ENCODE measurements at regions not wholly inside any gene's neighbourhood (a gene's known extent, or its start where the extent isn't known, plus 50 kb on each side); places are given as distances from the start of the nearest gene placed in this dataset.

DNA sequence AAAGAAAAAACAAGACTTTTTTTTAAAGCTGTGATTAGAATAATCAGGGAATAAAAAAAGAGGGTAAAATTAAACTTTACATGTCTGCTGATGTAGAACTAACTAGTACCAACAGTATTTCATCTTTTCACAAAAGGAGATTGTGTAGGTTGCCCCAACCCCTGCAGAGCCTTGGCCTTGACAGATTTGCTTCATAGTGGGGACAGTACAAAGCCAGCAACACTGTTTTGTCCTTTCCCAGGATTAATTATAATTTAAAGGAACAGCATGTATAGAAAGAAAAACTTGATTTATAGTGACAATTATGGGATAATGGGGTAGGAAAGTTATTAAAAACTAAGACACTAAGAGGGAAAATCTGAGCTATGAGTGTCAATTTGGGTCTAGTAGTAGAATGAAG is 604.0 kb downstream of the GALC start:
- Histone ChIP-seq H3K4me1 (ENCODE audit: control insufficient read depth, insufficient read depth, low read length) (no peaks in the 10 kb centered on the region), H3K4me3 (ENCODE audit: low read length) (no peak overlapping the region), H3K36me3 (ENCODE audit: control insufficient read depth, insufficient read depth, low read length) (no peaks in the 10 kb centered on the region), H3K9me3 (ENCODE audit: control insufficient read depth, insufficient read depth, low read length) (peaks cover 5% of the 10 kb centered on the region), H3K27ac (ENCODE audit: low read length) (no peak overlapping the region), H3K27me3 (ENCODE audit: control insufficient read depth, insufficient read depth, low read length) (no peaks in the 10 kb centered on the region)
- TF ChIP-seq, protein P1, sequence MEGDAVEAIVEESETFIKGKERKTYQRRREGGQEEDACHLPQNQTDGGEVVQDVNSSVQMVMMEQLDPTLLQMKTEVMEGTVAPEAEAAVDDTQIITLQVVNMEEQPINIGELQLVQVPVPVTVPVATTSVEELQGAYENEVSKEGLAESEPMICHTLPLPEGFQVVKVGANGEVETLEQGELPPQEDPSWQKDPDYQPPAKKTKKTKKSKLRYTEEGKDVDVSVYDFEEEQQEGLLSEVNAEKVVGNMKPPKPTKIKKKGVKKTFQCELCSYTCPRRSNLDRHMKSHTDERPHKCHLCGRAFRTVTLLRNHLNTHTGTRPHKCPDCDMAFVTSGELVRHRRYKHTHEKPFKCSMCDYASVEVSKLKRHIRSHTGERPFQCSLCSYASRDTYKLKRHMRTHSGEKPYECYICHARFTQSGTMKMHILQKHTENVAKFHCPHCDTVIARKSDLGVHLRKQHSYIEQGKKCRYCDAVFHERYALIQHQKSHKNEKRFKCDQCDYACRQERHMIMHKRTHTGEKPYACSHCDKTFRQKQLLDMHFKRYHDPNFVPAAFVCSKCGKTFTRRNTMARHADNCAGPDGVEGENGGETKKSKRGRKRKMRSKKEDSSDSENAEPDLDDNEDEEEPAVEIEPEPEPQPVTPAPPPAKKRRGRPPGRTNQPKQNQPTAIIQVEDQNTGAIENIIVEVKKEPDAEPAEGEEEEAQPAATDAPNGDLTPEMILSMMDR (IDR thresholded peaks at IDR 0.05) = no peak
- no peak for ATAC-seq
- Mint-ChIP-seq H3K4me1 (no peaks in the 10 kb centered on the region), H3K36me3 (peaks cover 7% of the 10 kb centered on the region), H3K27me3 (ENCODE audit: low read depth in 2 of 2) (no peaks in the 10 kb centered on the region), H3K27ac (no peak overlapping the region), H3K4me3 (no peak overlapping the region), H3K9me3 (peaks cover 11 to 14% of the 10 kb centered on the region in 2 donors)
- intact Hi-C loops (cut with micrococcal nuclease) = no loop called here
- DNase-seq = no peak

DNA sequence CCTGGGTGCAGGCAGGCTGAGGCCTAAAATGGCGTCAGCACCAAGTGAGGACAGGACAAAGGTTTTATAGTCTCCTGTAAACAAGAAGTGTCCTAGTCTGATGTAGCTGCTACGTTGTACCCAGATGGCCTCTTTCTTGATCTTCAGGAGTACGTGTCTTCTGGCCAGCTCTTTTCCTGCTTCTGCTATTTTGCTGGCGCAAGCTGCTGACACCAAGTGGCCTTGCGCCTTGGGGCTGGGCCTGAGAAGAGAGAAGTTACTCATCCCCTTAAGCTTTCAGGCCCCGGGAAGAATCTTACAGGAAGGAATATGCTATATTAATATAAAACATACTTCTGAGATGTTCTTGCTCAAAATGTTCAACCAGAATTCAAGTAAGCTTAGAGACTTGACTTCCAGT is 605.2 kb downstream of the GALC start:
- no peaks in the 10 kb centered on the region for H3K27me3 Mint-ChIP-seq (ENCODE audit: low read depth in 2 of 2)
- no peak overlapping the region for H3K27ac Mint-ChIP-seq
- intact Hi-C loops (cut with micrococcal nuclease) = no loop called here
- 87% methylated on average over 5 of the region's 6 CpGs for WGBS (ENCODE audit: insufficient coverage)
- H3K4me1 Mint-ChIP-seq = no peaks in the 10 kb centered on the region
- H3K27me3 ChIP-seq (ENCODE audit: control insufficient read depth, insufficient read depth, low read length) = no peaks in the 10 kb centered on the region
- ATAC-seq (no peak), DNase-seq (no peak)
- no peak overlapping the region for H3K4me3 ChIP-seq (ENCODE audit: low read length)
- H3K9me3 Mint-ChIP-seq = peaks cover 15 to 25% of the 10 kb centered on the region in 2 donors
- no peak overlapping the region for H3K4me3 Mint-ChIP-seq
- H3K9me3 ChIP-seq (ENCODE audit: control insufficient read depth, insufficient read depth, low read length) = peaks cover 5% of the 10 kb centered on the region
- no peaks in the 10 kb centered on the region for H3K4me1 ChIP-seq (ENCODE audit: control insufficient read depth, insufficient read depth, low read length)
- H3K36me3 ChIP-seq (ENCODE audit: control insufficient read depth, insufficient read depth, low read length) = no peaks in the 10 kb centered on the region
- no peaks in the 10 kb centered on the region for H3K36me3 Mint-ChIP-seq
- TF ChIP-seq, protein P1 (IDR thresholded peaks at IDR 0.05) = no peak
- H3K27ac ChIP-seq (ENCODE audit: low read length) = no peak overlapping the region

DNA sequence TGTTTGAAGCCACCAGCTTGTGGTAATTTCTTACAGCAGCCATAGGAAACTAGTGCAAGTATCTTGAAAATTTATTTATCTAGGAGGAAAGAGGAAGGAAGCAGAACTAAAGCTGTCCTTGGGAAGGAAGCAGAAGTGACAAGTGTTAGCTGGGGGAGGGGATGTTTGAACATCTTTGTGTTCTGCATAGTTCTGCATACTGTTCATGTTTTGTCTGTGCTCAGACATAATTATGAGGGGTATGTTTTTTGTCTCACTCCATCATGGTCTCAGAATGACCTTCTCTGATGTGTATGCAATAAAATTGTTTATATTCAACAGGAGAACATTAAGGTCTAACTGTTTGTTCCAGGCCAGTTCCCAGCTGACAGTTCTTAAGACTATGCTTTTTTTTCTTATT is 606.5 kb downstream of the GALC start:
- peaks cover 16 to 29% of the 10 kb centered on the region in 2 donors for H3K9me3 Mint-ChIP-seq
- intact Hi-C loops (cut with micrococcal nuclease) = no loop called here
- H3K27me3 Mint-ChIP-seq (ENCODE audit: low read depth in 2 of 2) = no peaks in the 10 kb centered on the region
- no peaks in the 10 kb centered on the region for H3K36me3 Mint-ChIP-seq
- H3K27me3 ChIP-seq (ENCODE audit: control insufficient read depth, insufficient read depth, low read length) = no peaks in the 10 kb centered on the region
- ATAC-seq (no peak), DNase-seq (no peak)
- H3K4me1 ChIP-seq (ENCODE audit: control insufficient read depth, insufficient read depth, low read length) = no peaks in the 10 kb centered on the region
- H3K4me3 Mint-ChIP-seq = no peak overlapping the region
- H3K36me3 ChIP-seq (ENCODE audit: control insufficient read depth, insufficient read depth, low read length) = no peaks in the 10 kb centered on the region
- H3K4me3 ChIP-seq (ENCODE audit: low read length) = no peak overlapping the region
- H3K27ac ChIP-seq (ENCODE audit: low read length) = no peak overlapping the region
- no peak overlapping the region for H3K27ac Mint-ChIP-seq
- no peaks in the 10 kb centered on the region for H3K4me1 Mint-ChIP-seq
- TF ChIP-seq, protein P1 (IDR thresholded peaks at IDR 0.05) = no peak
- peaks cover 5% of the 10 kb centered on the region for H3K9me3 ChIP-seq (ENCODE audit: control insufficient read depth, insufficient read depth, low read length)

DNA sequence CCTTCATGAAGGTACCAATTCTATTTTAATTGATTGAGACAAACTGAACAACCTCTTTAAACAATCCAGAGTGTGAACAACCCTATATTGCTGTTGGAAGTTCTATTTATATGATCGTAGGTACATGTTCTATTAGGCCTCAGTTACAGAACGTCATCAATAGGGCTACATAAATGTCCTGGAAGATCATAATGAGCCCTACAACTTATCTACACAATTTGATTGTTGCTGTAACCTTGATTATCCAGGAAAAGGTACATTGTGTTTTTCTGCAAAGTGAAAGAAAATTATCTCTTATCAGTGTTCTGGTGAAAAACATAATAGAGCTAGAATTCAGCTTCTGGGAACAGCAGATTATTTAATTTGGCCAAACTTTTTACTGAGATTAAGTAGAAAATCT is 612.9 kb downstream of the GALC start:
- H3K36me3 ChIP-seq (ENCODE audit: control insufficient read depth, insufficient read depth, low read length) = no peaks in the 10 kb centered on the region
- no peak for DNase-seq
- H3K4me3 ChIP-seq (ENCODE audit: low read length) = no peak overlapping the region
- H3K27ac ChIP-seq (ENCODE audit: low read length) = no peak overlapping the region
- TF ChIP-seq, protein P1 (IDR thresholded peaks at IDR 0.05) = no peak
- H3K27ac Mint-ChIP-seq = no peak overlapping the region
- intact Hi-C loops (cut with micrococcal nuclease) = no loop called here
- 92% methylated on average over 2 of the region's 2 CpGs for WGBS (ENCODE audit: insufficient coverage)
- no peak for ATAC-seq
- H3K9me3 Mint-ChIP-seq = peaks cover 14 to 24% of the 10 kb centered on the region in 2 donors
- no peaks in the 10 kb centered on the region for H3K27me3 Mint-ChIP-seq (ENCODE audit: low read depth in 2 of 2)
- no peaks in the 10 kb centered on the region for H3K9me3 ChIP-seq (ENCODE audit: control insufficient read depth, insufficient read depth, low read length)
- no peaks in the 10 kb centered on the region for H3K27me3 ChIP-seq (ENCODE audit: control insufficient read depth, insufficient read depth, low read length)
- no peaks in the 10 kb centered on the region for H3K36me3 Mint-ChIP-seq
- H3K4me3 Mint-ChIP-seq = no peak overlapping the region
- no peaks in the 10 kb centered on the region for H3K4me1 ChIP-seq (ENCODE audit: control insufficient read depth, insufficient read depth, low read length)
- no peaks in the 10 kb centered on the region for H3K4me1 Mint-ChIP-seq
